ENCODE measurements at regions not wholly inside any gene's neighbourhood (a gene's known extent, or its start where the extent isn't known, plus 50 kb on each side); places are given as distances from the start of the nearest gene placed in this dataset.

DNA sequence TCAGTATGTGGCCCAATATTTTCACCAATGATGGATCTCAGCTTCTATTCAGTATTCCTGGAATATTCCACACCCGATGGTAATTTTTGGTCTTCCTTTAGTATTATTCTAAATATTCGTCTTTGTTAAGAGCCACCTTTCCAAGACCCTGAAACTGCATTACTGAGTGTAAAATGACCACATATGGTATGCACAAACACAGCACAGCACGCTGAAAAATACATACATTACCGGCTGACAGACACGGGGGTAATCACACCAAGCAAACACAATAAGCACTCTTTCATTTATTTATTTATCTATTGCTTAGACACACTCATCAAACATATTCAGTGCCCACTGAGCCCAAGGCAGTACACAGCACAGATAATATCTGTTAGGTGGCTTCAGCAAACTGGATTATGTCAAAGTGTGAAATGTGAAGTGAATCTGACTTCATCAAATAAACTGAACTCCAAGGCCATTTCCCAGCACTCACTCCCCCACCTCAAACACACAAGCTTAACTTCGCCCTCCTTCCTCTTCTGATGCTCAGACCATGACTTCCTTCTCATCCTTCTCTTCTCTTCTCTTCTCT lies 1637.8 kb upstream of the C9orf72 start:
- H3K27ac ChIP-seq, result no peak overlapping the region
- H3K36me3 ChIP-seq, result no peaks in the 10 kb centered on the region

DNA sequence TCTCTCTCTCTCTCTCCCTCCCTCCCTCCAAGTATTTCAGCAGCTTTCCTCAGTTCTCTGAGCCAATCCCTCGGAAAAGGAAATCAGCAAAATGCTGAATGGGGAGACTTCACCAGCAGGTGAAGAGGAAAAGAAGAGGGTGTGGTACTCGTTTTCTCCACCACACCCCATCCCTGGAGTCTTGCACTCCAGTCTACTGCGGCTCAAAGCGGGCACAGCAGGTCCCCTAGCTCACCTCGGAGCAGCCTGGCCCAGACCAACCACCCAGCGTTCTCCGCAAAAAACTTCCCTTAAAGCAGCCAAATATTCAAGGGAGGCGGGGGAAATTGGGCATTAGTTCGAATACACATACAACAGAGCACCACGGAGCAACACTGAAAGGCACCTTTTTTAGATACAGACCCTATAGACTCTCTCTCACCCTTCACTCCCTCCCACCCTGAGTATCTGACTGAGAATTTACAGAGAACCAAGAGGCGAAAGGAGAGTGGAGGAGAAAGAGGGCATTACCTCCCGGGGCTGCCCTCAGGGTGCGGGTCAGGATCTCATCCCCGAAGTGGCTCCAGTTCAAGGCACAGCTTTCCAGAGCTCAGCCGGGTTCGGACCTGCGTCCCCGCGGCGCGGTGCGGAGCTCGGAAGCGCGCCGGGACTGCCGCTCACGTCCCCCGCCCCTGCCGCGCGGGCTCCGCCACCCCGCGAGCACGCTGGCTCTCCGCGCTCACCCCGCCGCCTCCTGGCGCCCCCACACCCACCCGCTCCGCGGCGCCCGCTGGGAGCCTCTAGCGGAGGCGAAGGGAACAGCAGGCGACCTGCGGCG lies 1638.5 kb upstream of the C9orf72 start:
- no peak for DNase-seq (ENCODE audit: low spot score)

More for the DNA sequence above, 1637.8 kb upstream of the C9orf72 start:
- Histone ChIP-seq H3K4me1 (replicated peaks) (no peaks in the 10 kb centered on the region), H3K4me3 (no peak overlapping the region), H3K9me3 (no peaks in the 10 kb centered on the region), H3K27me3 (replicated peaks; ENCODE audit: insufficient read depth) (peaks cover 10% of the 10 kb centered on the region)
- TF ChIP-seq POLR2AphosphoS5 (IDR thresholded peaks at IDR 0.05) (no peak), POLR2A (IDR thresholded peaks at IDR 0.05) (no peak)
- TF ChIP-seq, protein P1, sequence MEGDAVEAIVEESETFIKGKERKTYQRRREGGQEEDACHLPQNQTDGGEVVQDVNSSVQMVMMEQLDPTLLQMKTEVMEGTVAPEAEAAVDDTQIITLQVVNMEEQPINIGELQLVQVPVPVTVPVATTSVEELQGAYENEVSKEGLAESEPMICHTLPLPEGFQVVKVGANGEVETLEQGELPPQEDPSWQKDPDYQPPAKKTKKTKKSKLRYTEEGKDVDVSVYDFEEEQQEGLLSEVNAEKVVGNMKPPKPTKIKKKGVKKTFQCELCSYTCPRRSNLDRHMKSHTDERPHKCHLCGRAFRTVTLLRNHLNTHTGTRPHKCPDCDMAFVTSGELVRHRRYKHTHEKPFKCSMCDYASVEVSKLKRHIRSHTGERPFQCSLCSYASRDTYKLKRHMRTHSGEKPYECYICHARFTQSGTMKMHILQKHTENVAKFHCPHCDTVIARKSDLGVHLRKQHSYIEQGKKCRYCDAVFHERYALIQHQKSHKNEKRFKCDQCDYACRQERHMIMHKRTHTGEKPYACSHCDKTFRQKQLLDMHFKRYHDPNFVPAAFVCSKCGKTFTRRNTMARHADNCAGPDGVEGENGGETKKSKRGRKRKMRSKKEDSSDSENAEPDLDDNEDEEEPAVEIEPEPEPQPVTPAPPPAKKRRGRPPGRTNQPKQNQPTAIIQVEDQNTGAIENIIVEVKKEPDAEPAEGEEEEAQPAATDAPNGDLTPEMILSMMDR (IDR thresholded peaks at IDR 0.05), result no peak
- DNase-seq (ENCODE audit: low spot score), result no peak
- 52% methylated on average over 6 of the region's 6 CpGs for WGBS
- intact Hi-C loops (cut with DNase I), result no loop called here

DNA sequence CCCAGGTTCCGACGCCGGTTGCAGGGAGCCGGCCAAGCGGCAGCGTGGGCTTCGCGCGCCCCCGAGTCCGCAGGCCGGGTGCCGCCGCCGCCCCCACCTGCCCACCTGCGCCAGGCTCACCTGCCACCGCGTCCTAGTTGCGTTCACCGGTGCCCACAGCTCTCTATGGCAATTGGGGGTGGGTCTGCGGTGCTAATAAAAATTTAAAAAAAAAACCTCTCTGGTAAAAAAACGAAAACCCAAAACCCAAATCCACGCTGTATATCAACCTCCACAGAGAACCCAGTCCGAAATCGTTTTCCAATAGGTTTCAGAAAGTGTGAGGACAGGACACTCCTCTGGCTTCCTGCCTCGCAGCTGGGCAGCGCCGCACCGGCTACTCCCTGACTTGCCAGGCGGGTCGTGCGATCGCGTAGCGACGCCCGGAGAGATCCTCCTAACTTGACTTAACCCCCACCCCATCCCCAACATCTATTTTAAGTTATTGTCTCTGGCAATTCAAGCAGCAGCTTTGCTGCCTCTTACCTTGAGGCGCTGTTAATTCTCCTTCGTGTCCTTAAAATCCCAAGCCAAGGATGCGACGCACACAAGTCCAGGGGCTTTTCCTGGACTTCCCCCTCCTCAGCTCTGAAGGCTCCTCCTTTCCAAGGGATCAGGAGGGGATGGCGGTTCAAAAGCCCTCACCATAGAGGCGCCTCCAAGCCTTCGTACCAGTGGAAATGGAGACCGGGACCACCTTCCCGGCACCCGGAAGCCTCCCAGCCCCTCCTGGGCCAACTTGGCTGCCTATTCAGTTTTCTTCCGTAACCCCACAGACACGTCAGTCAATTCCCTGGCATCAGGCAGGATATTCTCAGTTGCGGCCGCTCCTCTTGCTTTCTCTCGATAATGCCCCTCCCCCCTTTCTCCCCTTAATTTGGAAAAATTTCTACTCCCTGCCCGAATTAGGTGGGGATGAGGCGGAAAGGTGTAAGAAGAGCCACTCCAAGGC lies 1639.4 kb upstream of the C9orf72 start:
- TF ChIP-seq POLR2AphosphoS5 (IDR thresholded peaks at IDR 0.05) (no peak), POLR2A (IDR thresholded peaks at IDR 0.05) (no peak)
- TF ChIP-seq, protein P1 (IDR thresholded peaks at IDR 0.05), result no peak

More for the DNA sequence above, 1638.5 kb upstream of the C9orf72 start:
- Histone ChIP-seq H3K9me3 (no peaks in the 10 kb centered on the region), H3K4me3 (peak overlapping the region; percentile 7 to 18), H3K27ac (no peak overlapping the region), H3K4me1 (replicated peaks) (no peaks in the 10 kb centered on the region), H3K36me3 (no peaks in the 10 kb centered on the region), H3K27me3 (replicated peaks; ENCODE audit: insufficient read depth) (peaks cover 10% of the 10 kb centered on the region)
- 3% methylated on average over 29 of the region's 51 CpGs for WGBS
- intact Hi-C loops (cut with DNase I), result no loop called here
- TF ChIP-seq, protein P1 (IDR thresholded peaks at IDR 0.05), result peak in 2 of 4 experiments; percentile 28 to 56
- TF ChIP-seq POLR2AphosphoS5 (IDR thresholded peaks at IDR 0.05), result no peak
- TF ChIP-seq POLR2A (IDR thresholded peaks at IDR 0.05), result no peak

DNA sequence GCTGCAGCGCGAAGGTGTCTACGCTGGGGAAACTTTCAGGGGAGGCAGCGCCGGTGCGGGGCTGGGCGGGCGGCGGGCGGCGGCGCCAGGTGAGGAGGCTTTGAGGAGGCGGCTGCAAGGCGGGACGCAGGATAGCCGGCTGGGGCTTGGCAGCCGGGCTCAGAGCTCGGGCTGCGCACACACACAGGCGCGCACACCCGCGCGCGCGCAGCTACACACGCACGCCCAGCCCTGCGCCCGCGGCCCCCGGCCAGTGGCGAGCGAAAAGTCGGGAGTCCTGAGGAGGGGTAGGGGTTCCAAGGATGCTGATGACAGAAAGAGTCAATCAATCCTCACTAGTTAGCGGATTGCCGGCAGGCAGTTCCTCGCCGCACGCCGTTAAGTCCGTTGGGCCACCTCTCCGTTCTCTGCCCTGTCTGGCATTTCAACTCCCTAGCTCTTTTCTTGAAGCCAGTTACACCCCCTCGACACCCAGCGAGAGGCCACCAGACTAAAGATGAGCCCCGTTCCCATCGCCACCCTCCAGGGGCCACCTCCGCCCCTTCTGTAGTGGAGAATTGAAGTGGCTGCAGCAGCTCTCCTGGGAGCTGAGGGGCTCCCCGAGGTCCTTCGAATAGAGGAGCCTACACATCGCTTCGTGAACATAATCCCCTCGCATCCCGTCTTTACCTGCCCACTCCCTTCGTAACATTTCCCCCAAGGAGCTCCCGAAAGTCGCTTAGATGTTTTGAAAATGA lies 1640.3 kb upstream of the C9orf72 start, which contains the start of gene LINGO2:
LINGO2 (minus strand) TSS at position 185 of the 737 bp plus-strand sequence.
- peak within 1 kb of the TSS; percentile 7 to 18 for H3K4me3 ChIP-seq
- H3K4me1 ChIP-seq (replicated peaks), result no peaks in the 10 kb centered on the region
- no peaks in the 10 kb centered on the region for H3K36me3 ChIP-seq
- DNase-seq (ENCODE audit: low spot score), result no peak
- intact Hi-C loops (cut with DNase I), result no loop called here
- TF ChIP-seq POLR2A (IDR thresholded peaks at IDR 0.05), result no peak
- no peak for TF ChIP-seq POLR2AphosphoS5 (IDR thresholded peaks at IDR 0.05)
- TF ChIP-seq, protein P1 (IDR thresholded peaks at IDR 0.05), result no peak
- WGBS, result under 1% methylated on average over 46 of the region's 57 CpGs
- peaks cover 10% of the 10 kb centered on the region for H3K27me3 ChIP-seq (replicated peaks; ENCODE audit: insufficient read depth)
- no peaks in the 10 kb centered on the region for H3K9me3 ChIP-seq
- no peak within 1 kb of the TSS for H3K27ac ChIP-seq

More for the DNA sequence above, 1639.4 kb upstream of the C9orf72 start:
- 1% methylated on average over 47 of the region's 54 CpGs for WGBS
- DNase-seq (ENCODE audit: low spot score), result no peak
- Histone ChIP-seq H3K36me3 (no peaks in the 10 kb centered on the region), H3K27ac (no peak overlapping the region), H3K27me3 (replicated peaks; ENCODE audit: insufficient read depth) (peaks cover 10% of the 10 kb centered on the region), H3K4me1 (replicated peaks) (no peaks in the 10 kb centered on the region), H3K9me3 (no peaks in the 10 kb centered on the region), H3K4me3 (peak overlapping the region; percentile 7 to 18)
- intact Hi-C loops (cut with DNase I), result no loop called here

Data from prostate gland (tissue), 2 donors.